HEK293 (cell line): ENCODE measurements at regions not wholly inside any gene's neighbourhood (a gene's known extent, or its start where the extent isn't known, plus 50 kb on each side); places are given as distances from the start of the nearest gene placed in this dataset.
"Not testable (repeated sequence)": the region's sequence is repeated elsewhere in the genome, so short reads cannot be mapped to it uniquely, and the experiment has no call there.

Experiments used
- KLF1 ChIP-seq: fragments of 450-650 bp; formaldehyde crosslinking; IDR thresholded peaks from 2 replicates; pipeline ENCODE4 v1.5.1; 2016; ENCODE audit warnings: missing biosample characterization, missing genetic modification characterization
- ZNF664 ChIP-seq: fragments of 450-650 bp; formaldehyde crosslinking; IDR thresholded peaks from 2 replicates; pipeline ENCODE4 v1.5.1; 2016; ENCODE audit warnings: missing biosample characterization, missing genetic modification characterization
- TF ChIP-seq, protein P1 (sequence below): fragments of 450-650 bp; formaldehyde crosslinking; IDR thresholded peaks from 2 replicates; pipeline ENCODE4 v1.5.1; 2016; ENCODE audit warnings: missing biosample characterization, missing genetic modification characterization

DNA sequence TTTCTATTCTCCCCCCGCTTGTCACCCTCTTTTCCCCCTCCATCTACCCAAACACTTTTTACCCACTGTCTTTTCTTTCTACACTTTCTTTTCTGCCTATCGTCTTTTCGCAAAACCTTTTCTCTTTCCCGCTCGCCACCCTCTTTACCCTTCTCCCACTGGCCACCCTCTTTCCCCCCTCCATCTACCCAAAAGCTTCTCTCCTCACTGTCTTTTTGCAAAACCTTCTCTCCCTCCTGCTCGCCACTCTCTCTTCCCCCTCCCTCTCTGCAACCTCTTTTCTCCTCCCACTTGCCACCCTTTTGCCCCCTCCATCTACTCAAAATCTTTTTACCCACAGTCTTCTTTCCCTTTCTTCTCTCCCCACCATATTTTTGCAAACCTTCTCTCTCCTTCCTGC lies 4462.8 kb upstream of the OR11H1 start:
- TF ChIP-seq KLF1 (tag by site-specific recombination); ZNF664: not testable (repeated sequence)
- TF ChIP-seq, protein P1, sequence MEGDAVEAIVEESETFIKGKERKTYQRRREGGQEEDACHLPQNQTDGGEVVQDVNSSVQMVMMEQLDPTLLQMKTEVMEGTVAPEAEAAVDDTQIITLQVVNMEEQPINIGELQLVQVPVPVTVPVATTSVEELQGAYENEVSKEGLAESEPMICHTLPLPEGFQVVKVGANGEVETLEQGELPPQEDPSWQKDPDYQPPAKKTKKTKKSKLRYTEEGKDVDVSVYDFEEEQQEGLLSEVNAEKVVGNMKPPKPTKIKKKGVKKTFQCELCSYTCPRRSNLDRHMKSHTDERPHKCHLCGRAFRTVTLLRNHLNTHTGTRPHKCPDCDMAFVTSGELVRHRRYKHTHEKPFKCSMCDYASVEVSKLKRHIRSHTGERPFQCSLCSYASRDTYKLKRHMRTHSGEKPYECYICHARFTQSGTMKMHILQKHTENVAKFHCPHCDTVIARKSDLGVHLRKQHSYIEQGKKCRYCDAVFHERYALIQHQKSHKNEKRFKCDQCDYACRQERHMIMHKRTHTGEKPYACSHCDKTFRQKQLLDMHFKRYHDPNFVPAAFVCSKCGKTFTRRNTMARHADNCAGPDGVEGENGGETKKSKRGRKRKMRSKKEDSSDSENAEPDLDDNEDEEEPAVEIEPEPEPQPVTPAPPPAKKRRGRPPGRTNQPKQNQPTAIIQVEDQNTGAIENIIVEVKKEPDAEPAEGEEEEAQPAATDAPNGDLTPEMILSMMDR (tag by site-specific recombination) = not testable (repeated sequence)
